ENCODE measurements at regions not wholly inside any gene's neighbourhood (a gene's known extent, or its start where the extent isn't known, plus 50 kb on each side); places are given as distances from the start of the nearest gene placed in this dataset.

DNA sequence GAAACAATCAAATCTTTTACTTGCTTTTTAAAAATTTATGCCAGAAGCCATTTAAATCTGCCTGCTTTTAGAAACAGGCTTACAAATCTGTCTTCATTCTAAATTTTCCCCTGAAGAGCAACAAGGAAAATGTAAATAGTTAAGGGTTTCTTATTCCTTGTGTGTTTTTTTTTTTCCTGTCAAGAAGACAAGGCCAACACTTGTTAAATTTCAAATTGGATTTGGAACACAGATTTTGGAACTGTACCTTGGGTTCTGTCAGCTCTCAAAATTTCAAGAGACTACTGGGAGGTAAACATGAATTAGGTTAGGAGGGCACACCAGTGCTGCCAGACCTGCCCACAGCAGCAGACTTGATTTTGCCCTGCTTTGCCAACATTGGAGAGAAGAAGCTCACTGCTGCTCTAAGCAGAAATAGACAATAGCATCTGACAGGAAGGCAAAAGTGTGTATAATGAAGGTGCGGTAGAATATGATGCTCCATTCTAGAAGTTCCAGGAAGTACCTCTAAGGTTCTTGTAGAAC is 121.7 kb downstream of the NHLRC3 start:
- DNase-seq (ENCODE audit: low spot score) = no peak

GRCh38 chr13:39167018-39167417 is 128.8 kb downstream of the NHLRC3 start:
- DNase-seq (ENCODE audit: low spot score) = no peak

GRCh38 chr13:39170711-39171110 is 132.5 kb downstream of the NHLRC3 start:
- DNase-seq (ENCODE audit: low spot score) = no peak

- no peak for DNase-seq (ENCODE audit: low spot score)
Observed at GRCh38 chr13:39185326-39185725, 147.1 kb downstream of the NHLRC3 start.

DNA sequence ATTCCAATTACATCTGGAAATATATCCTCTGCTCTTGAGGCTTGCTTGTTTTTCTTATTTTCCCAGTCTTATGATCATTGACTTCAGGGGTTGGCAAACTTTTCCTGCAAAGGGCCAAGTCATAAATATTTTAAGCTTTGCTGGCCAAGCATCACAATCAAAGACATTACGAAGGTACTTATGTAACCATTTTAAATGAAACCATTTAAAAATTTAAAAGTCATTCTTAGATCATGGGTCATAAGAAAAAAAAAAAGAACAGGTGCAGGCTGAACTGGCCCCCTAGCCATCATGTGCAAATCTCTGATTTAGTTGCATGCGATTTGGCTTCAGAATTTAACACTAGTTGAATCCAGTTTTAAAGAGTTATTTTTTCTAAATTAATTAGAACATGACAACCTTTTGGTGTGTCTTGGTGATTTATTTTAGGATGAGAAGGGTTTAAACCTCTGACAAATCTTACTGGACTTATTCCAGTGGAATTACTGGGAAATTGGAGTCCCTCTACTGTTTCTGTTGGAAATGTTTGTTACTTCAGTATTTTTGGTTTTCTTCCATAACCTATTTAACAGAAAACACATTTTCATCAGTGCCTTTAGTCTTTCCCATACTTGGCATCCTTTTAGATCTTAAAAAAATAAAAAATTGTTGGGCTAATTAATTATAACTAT is 148.1 kb downstream of the NHLRC3 start:
- no peak for DNase-seq (ENCODE audit: low spot score)

DNA sequence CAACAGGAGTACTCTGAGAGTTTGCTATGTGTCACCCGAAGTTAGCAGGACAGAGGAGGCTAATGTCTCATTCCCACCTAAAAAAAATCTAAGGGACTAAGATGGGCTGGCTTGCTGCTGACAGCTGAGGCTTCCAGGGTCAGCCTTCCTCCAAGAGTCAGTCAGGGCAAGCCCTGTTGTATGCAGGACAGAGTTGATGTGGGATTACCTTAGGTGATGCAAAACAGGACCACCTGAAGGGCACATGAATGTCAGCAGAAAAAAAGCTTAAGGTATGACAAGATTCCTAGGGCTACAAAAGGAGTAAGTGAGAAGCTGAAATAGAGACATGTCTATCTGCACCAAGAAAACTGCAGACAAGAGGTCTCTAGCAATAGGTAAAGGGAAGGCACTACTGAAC is 151.5 kb downstream of the NHLRC3 start:
- DNase-seq (ENCODE audit: low spot score) = no peak

- no peak for DNase-seq (ENCODE audit: low spot score)
Observed at GRCh38 chr13:39196965-39197646, 158.8 kb downstream of the NHLRC3 start.

DNA sequence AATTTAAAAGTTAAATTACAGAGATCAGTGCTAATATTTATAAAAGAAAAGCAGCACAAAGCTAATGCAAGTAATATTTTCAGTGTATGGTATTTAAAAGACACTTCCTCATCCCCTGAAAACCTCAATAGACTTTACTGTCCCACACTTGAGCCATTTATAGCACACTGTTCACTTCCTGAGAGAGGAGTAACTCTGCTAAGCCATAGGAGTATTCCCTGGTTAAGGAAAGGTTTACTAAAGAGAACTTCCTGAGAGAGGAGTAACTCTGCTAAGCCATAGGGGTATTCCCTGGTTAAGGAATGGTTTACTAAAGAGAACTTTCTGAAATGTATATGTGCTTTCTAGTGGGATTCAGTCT is 159.4 kb downstream of the NHLRC3 start:
- no peak for DNase-seq (ENCODE audit: low spot score)

DNA sequence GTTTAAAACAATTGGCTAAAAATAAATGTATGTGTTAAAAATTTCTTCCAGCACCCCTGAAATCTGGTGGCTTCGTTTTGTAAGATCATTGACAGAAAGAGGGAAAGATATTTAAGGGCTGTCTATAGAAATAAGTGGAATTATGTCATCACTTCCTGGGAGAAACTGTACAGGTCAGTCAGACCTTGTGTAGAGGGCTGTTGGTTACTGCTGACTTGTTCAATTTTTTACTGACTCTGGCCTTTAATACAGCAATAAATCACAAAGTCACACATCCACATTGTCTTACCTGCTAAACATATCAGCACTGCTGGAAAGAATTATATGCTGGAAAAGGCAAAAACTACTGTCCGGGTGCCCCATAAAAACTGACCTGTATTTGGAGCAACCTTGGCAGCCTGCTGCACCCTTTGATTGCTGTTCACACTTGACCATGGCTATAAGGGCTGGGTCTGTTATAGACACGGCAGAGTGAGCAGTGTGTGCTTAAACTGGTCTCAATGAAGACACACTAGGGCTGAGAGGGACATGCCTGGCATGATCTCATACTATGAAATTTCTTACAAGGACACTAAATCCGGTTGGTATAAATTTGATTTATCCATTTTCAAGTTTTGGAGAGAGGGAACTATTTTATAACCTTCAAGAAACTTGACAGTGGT is 162.1 kb downstream of the NHLRC3 start:
- no peak for DNase-seq (ENCODE audit: low spot score)

DNA sequence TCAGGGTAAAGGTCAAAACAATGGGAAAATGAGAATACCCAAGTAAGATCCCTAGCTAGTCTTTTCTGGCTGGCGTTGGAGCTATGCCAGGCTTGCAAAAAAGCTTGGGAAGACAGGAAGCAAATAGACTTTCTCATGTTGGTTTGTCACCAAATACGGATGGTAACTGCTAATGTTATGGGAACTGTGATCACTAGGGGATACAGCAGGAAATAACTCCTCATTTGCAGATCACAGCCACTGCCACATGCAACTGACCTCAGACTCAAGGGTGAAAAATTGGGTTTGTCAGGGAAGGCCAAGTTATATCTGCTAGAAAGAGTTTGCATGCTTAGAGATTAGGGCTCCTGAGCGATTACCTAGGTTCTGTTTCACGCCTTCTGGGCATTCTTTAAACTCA is 162.9 kb downstream of the NHLRC3 start:
- DNase-seq (ENCODE audit: low spot score) = no peak

GRCh38 chr13:39202746-39203145 is 164.5 kb downstream of the NHLRC3 start:
- DNase-seq (ENCODE audit: low spot score) = no peak

GRCh38 chr13:39208636-39209035 is 170.4 kb downstream of the NHLRC3 start:
- DNase-seq (ENCODE audit: low spot score) = no peak

- no peak for DNase-seq (ENCODE audit: low spot score)
Observed at GRCh38 chr13:39209731-39210531, 171.7 kb downstream of the NHLRC3 start.

DNA sequence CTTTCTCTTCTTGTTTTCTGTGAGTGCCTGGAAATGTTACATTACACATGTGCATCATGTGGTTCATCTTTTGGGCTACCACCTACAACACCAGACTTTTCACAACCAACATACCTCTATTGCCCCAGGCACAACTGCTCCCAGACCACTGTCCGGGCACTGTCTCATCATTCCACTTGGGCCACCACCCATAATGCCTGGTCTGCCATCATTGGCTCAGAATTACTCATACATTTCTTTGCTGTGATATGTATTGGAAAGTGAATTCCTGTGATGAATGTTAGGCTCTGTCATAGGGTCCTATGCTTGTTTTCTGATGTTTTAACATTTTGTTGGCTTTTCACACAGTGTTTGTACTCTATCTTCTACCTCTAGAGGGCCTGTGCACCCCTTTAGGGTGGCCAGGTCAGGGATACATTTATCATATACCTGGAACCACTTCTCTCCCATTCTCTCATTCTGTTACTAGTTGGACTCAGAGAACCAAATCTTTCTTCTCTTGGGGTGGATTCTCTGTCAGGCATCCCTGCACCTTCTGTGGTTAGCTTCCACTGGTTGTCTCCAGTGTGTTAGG is 172.8 kb downstream of the NHLRC3 start:
- DNase-seq (ENCODE audit: low spot score) = no peak

- no peak for DNase-seq (ENCODE audit: low spot score)
Observed at GRCh38 chr13:39215971-39216370, 177.7 kb downstream of the NHLRC3 start.

DNA sequence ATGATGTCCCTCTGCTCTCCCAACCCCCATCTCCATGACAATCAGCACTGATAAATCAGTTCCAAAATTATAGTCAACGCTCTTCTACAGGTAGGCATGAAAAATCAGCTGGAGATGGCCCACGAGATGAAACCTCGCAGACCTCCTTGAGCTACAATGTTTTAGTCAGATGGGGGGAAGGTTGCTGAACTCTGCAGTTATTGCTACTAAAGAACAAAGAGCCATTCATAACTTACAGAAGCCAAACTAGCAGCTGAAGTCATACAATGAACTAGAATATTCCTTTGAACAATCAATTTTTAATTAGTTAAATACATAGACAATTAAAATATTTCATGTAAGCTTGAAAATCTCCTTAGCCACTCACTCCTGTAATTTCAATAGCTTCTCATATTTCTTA is 179.2 kb downstream of the NHLRC3 start:
- no peak for DNase-seq (ENCODE audit: low spot score)

GRCh38 chr13:39224671-39225240 is 186.5 kb downstream of the NHLRC3 start:
- DNase-seq (ENCODE audit: low spot score) = no peak

GRCh38 chr13:39225860-39226259 is 187.6 kb downstream of the NHLRC3 start:
- DNase-seq (ENCODE audit: low spot score) = no peak

- DNase-seq (ENCODE audit: low spot score) = no peak
Observed at GRCh38 chr13:39226359-39226758, 188.1 kb downstream of the NHLRC3 start.

GRCh38 chr13:39232401-39232980 is 194.2 kb downstream of the NHLRC3 start:
- DNase-seq (ENCODE audit: low spot score) = no peak

DNA sequence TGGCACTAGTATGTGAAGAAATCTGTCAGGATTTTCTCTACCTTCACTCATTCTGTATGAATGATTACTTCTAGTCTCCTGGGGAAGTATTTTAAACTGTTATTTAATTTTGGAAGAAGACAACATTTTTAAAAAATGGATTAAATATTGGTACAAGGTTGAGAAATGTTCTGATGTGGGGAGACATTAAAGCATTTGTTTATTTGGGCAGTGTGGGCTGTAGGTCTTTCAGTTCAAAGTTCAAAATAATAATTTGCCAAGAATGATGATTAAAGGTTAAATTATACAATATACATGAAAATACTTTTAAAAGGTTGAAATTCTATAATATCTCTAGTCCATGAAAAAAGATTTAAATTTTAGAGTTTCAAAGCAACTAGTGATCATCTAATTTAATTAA is 194.7 kb downstream of the NHLRC3 start:
- DNase-seq (ENCODE audit: low spot score) = no peak

Measured in SK-N-DZ (cell line).